Vagina (tissue), 2 donors: ENCODE measurements at regions not wholly inside any gene's neighbourhood (a gene's known extent, or its start where the extent isn't known, plus 50 kb on each side); places are given as distances from the start of the nearest gene placed in this dataset.

Experiments
- DNase-seq, 2 donors: peaks; one replicate each; pipeline ENCODE4 v3.0.0-alpha.2; 2017; ENCODE audit errors: extremely low spot score in 2 of 2
- H3K27ac ChIP-seq: fragments of 200-600 bp; sonication (generic); one replicate; pipeline ENCODE4 v1.5.1; 2019
- H3K27me3 ChIP-seq: fragments of 200-600 bp; sonication (generic); one replicate; pipeline ENCODE4 v1.5.1; 2019
- H3K36me3 ChIP-seq, 2 donors: fragments of 200-600 bp; sonication (generic); one replicate each; pipeline ENCODE4 v1.5.1; 2017 to 2019
- H3K4me1 ChIP-seq: fragments of 200-600 bp; sonication (generic); one replicate; pipeline ENCODE4 v1.5.1; 2019
- H3K4me3 ChIP-seq, 2 donors: fragments of 200-600 bp; sonication (generic); 1 replicate in 1 of 2; 2 replicates in 1 of 2; pipeline ENCODE4 v1.5.1; 2016 to 2019
- H3K9me3 ChIP-seq: fragments of 200-600 bp; sonication (generic); one replicate; pipeline ENCODE4 v1.5.1; 2019
- POLR2A ChIP-seq, 2 donors: fragments of 450-650 bp; IDR thresholded peaks; one replicate each; pipeline ENCODE4 v1.6.1; 2017; ENCODE audit warnings: antibody characterized with exemption in 2 of 2, mild to moderate bottlenecking in 2 of 2, moderate library complexity in 2 of 2
- POLR2AphosphoS5 ChIP-seq, 2 donors: sonication (generic); formaldehyde crosslinking; IDR thresholded peaks; one replicate each; pipeline ENCODE4 v1.9.0; 2017; ENCODE audit warnings: antibody characterized with exemption in 2 of 2, mild to moderate bottlenecking in 2 of 2, low read depth in 1 of 2; ENCODE audit not compliant: insufficient read depth in 1 of 2
- intact Hi-C: fragments of 100-400 bp; cut with DNase I; formaldehyde crosslinking; loops from one replicate; pipeline ENCODE4 v1.15.1; 2023
- TF ChIP-seq, protein P1 (sequence below), 3 experiments: fragments of 450-650 bp in 2 of 3; fragments of 200-600 bp in 1 of 3; sonication (generic) in 1 of 3; IDR thresholded peaks; one replicate each; pipeline ENCODE4 v1.5.1; 2017 to 2019; ENCODE audit warnings: antibody characterized with exemption in 3 of 3, mild to moderate bottlenecking in 2 of 3, moderate library complexity in 2 of 3

DNA sequence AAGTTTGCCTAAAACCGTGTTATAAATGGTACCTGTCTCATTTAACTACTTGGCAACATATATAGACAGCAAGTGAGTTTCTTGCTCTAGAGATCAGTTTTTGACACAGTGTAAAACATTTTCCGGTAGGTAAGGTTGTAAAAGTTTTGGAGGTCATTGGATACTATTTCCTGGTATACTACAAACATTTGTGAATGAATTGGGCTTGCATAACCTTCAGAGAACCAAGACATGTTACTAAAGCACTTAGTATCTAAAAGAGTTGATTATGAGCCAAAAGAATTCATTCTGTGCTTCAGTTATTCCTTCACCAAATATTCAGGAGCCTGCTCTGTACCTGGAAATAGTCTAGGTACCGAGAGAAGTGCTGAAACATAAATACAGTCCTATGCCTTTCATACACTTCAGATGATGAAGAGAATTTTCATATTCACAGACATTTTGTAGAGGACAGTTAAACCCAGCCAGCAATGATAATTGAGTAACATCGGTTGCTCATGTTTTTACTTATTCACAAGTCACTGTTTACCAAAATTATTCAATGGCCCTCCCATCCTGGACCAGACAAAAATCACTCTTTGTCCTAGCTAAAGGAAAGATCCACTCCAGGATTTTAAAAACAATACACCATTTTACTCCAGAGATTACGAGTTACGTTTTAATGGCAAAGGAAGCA, 319.4 kb upstream of the RBMS1 start:
- no peak for DNase-seq
- TF ChIP-seq POLR2AphosphoS5 (IDR thresholded peaks at IDR 0.05; ENCODE audit: insufficient read depth in 1 of 2, low read depth in 1 of 2) (no peak), POLR2A (IDR thresholded peaks at IDR 0.05) (no peak)
- TF ChIP-seq, protein P1, sequence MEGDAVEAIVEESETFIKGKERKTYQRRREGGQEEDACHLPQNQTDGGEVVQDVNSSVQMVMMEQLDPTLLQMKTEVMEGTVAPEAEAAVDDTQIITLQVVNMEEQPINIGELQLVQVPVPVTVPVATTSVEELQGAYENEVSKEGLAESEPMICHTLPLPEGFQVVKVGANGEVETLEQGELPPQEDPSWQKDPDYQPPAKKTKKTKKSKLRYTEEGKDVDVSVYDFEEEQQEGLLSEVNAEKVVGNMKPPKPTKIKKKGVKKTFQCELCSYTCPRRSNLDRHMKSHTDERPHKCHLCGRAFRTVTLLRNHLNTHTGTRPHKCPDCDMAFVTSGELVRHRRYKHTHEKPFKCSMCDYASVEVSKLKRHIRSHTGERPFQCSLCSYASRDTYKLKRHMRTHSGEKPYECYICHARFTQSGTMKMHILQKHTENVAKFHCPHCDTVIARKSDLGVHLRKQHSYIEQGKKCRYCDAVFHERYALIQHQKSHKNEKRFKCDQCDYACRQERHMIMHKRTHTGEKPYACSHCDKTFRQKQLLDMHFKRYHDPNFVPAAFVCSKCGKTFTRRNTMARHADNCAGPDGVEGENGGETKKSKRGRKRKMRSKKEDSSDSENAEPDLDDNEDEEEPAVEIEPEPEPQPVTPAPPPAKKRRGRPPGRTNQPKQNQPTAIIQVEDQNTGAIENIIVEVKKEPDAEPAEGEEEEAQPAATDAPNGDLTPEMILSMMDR (IDR thresholded peaks at IDR 0.05), result no peak
- Histone ChIP-seq H3K27me3 (no peaks in the 10 kb centered on the region), H3K4me1 (no peaks in the 10 kb centered on the region), H3K9me3 (no peaks in the 10 kb centered on the region), H3K4me3 (no peak overlapping the region), H3K36me3 (no peaks in the 10 kb centered on the region), H3K27ac (no peak overlapping the region)
- intact Hi-C loops, result no loop called here

DNA sequence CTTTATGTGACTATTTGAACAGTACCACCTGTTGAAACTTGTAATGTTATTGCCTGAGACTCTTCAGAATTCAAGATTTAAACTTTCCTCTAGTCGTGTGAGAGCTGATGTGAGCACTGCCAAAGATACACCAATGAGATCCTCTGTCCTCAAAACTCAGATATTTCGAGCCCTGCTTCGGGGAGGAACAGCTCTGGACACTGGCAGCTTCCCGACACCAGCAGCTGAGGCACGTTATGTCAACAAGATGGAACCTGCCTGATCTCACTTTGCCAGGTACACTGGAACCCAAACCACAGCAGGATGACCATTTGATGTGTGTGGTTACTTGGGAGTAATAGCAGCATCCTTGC, 319.9 kb upstream of the RBMS1 start:
- TF ChIP-seq POLR2AphosphoS5 (IDR thresholded peaks at IDR 0.05; ENCODE audit: insufficient read depth in 1 of 2, low read depth in 1 of 2) (no peak), POLR2A (IDR thresholded peaks at IDR 0.05) (no peak)
- TF ChIP-seq, protein P1 (IDR thresholded peaks at IDR 0.05), result no peak
- no peaks in the 10 kb centered on the region for H3K4me1 ChIP-seq
- H3K27me3 ChIP-seq, result no peaks in the 10 kb centered on the region
- intact Hi-C loops, result no loop called here
- no peaks in the 10 kb centered on the region for H3K36me3 ChIP-seq
- no peak for DNase-seq
- H3K9me3 ChIP-seq, result no peaks in the 10 kb centered on the region
- H3K27ac ChIP-seq, result no peak overlapping the region
- no peak overlapping the region for H3K4me3 ChIP-seq

DNA sequence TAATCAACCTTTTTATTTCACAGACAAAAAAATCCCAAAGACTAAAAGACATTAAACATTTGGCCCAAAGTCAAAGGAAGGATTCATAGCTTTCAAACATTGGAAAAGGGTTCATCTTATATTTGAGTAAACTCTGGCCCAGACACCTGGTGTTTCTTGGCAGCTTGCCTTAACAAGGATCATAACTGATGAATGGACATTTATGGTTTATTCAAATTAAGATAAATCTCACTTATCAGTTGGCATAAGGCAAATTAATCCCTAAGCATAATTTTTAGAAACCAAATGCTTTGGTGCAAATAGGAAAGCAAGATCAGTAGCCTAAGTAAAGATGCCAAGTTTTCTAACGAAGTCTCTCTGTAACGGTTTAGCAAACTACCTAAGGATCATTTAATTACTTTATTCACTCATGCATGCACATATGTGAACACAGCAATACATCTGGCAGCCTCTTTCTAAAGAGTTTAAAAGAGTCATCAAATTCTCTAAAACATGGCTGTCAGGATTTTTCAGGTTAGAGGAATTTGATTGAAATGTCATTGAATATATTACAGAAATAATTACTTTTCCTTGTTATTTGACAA, 323.4 kb upstream of the RBMS1 start:
- Histone ChIP-seq H3K4me3 (no peak overlapping the region), H3K27me3 (no peaks in the 10 kb centered on the region), H3K36me3 (no peaks in the 10 kb centered on the region), H3K9me3 (no peaks in the 10 kb centered on the region), H3K27ac (no peak overlapping the region), H3K4me1 (no peaks in the 10 kb centered on the region)
- intact Hi-C loops, result no loop called here
- TF ChIP-seq, protein P1 (IDR thresholded peaks at IDR 0.05), result no peak
- TF ChIP-seq POLR2AphosphoS5 (IDR thresholded peaks at IDR 0.05; ENCODE audit: insufficient read depth in 1 of 2, low read depth in 1 of 2), result no peak
- TF ChIP-seq POLR2A (IDR thresholded peaks at IDR 0.05), result no peak
- DNase-seq, result no peak

DNA sequence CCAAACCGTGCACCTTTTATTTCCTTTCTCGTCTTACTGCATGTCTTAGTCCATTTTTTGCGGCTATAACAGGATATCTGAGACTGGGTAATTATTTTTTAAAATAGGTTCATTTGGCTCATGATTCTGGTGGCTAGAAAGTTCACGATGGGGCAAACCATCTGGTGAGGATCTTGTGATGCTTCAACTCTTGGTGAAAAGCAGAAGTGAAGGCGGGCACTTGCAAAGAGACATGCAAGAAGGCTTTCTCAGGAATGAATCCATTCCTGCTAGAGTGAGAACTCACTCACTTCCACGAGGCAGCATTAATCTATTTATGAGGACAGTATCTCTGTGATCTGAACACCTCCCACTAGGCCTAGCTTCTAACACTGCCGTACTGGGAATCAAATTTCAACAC, 327.1 kb upstream of the RBMS1 start:
- no peak for DNase-seq
- no peaks in the 10 kb centered on the region for H3K4me1 ChIP-seq
- H3K36me3 ChIP-seq, result no peaks in the 10 kb centered on the region
- TF ChIP-seq POLR2A (IDR thresholded peaks at IDR 0.05) (no peak), POLR2AphosphoS5 (IDR thresholded peaks at IDR 0.05; ENCODE audit: insufficient read depth in 1 of 2, low read depth in 1 of 2) (no peak)
- TF ChIP-seq, protein P1 (IDR thresholded peaks at IDR 0.05), result no peak
- H3K27me3 ChIP-seq, result no peaks in the 10 kb centered on the region
- no peak overlapping the region for H3K27ac ChIP-seq
- intact Hi-C loops, result no loop called here
- no peak overlapping the region for H3K4me3 ChIP-seq
- H3K9me3 ChIP-seq, result peaks cover 6% of the 10 kb centered on the region

DNA sequence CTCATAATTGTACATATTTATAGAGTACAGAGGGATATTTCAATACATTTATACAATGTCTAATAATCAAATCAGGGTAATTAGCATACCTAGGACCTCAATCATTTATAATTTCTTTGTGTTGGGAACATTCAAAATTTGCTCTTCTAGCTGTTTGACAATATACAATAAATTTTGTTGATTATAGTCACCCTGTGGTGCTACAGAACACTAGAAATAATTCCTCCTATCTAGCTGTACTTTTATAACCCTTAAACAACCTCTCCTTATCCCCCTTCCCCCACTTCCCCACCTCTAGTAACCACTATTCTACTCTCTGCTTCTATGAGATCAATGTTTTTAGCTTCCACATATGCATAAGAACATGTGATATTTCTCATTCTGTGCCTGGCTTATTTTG, 328.4 kb upstream of the RBMS1 start:
- Histone ChIP-seq H3K9me3 (peaks cover 9% of the 10 kb centered on the region), H3K27me3 (no peaks in the 10 kb centered on the region), H3K4me1 (no peaks in the 10 kb centered on the region), H3K27ac (no peak overlapping the region), H3K4me3 (no peak overlapping the region), H3K36me3 (no peaks in the 10 kb centered on the region)
- TF ChIP-seq, protein P1 (IDR thresholded peaks at IDR 0.05), result no peak
- no peak for TF ChIP-seq POLR2A (IDR thresholded peaks at IDR 0.05)
- no peak for TF ChIP-seq POLR2AphosphoS5 (IDR thresholded peaks at IDR 0.05; ENCODE audit: insufficient read depth in 1 of 2, low read depth in 1 of 2)
- intact Hi-C loops, result no loop called here
- DNase-seq, result no peak
